ENCODE measurements at regions not wholly inside any gene's neighbourhood (a gene's known extent, or its start where the extent isn't known, plus 50 kb on each side); places are given as distances from the start of the nearest gene placed in this dataset.
A peak's percentile ranks its signal among the peaks of the same experiment; 100 is the strongest.
"Not testable (repeated sequence)": the region's sequence is repeated elsewhere in the genome, so short reads cannot be mapped to it uniquely, and the experiment has no call there.

- H3K9me3 ChIP-seq (ENCODE audit: control insufficient read depth, low read length); H3K9ac ChIP-seq (ENCODE audit: low read length); DNase-seq (ENCODE audit: low read depth); H3K4me1 ChIP-seq (ENCODE audit: control insufficient read depth, insufficient read depth, low read length); H3K36me3 ChIP-seq (ENCODE audit: control insufficient read depth, insufficient read depth, low read length, severe bottlenecking); H3K4me3 ChIP-seq (ENCODE audit: low read length); H3K27me3 ChIP-seq (replicated peaks; ENCODE audit: control insufficient read depth, insufficient read depth, low read length): not testable (repeated sequence)
These were observed 160.5 kb upstream of the ZNF648 start for GRCh38 chr1:182221990-182222389.

GRCh38 chr1:182221367-182221766 is 159.9 kb upstream of the ZNF648 start:
- not testable (repeated sequence) for H3K36me3 ChIP-seq (ENCODE audit: control insufficient read depth, insufficient read depth, low read length, severe bottlenecking); DNase-seq (ENCODE audit: low read depth); H3K9ac ChIP-seq (ENCODE audit: low read length); H3K27me3 ChIP-seq (replicated peaks; ENCODE audit: control insufficient read depth, insufficient read depth, low read length); H3K9me3 ChIP-seq (ENCODE audit: control insufficient read depth, low read length); H3K4me3 ChIP-seq (ENCODE audit: low read length)
- H3K4me1 ChIP-seq (ENCODE audit: control insufficient read depth, insufficient read depth, low read length): peaks cover 12% of the 10 kb centered on the region

GRCh38 chr1:182217967-182218366 is 156.5 kb upstream of the ZNF648 start:
- no peaks in the 10 kb centered on the region for H3K36me3 ChIP-seq (ENCODE audit: control insufficient read depth, insufficient read depth, low read length, severe bottlenecking)
- no peak overlapping the region for H3K4me3 ChIP-seq (ENCODE audit: low read length)
- H3K9ac ChIP-seq (ENCODE audit: low read length): no peak overlapping the region
- H3K4me1 ChIP-seq (ENCODE audit: control insufficient read depth, insufficient read depth, low read length): peaks cover 24% of the 10 kb centered on the region
- no peak for DNase-seq (ENCODE audit: low read depth)
- H3K9me3 ChIP-seq (ENCODE audit: control insufficient read depth, low read length): peaks cover 4% of the 10 kb centered on the region
- H3K27me3 ChIP-seq (replicated peaks; ENCODE audit: control insufficient read depth, insufficient read depth, low read length): no peaks in the 10 kb centered on the region

GRCh38 chr1:182217071-182217470 is 155.6 kb upstream of the ZNF648 start:
- no peak overlapping the region for H3K9ac ChIP-seq (ENCODE audit: low read length)
- H3K4me1 ChIP-seq (ENCODE audit: control insufficient read depth, insufficient read depth, low read length): peaks cover 25% of the 10 kb centered on the region
- H3K4me3 ChIP-seq (ENCODE audit: low read length): no peak overlapping the region
- peak; percentile 70 for DNase-seq (ENCODE audit: low read depth)
- H3K27me3 ChIP-seq (replicated peaks; ENCODE audit: control insufficient read depth, insufficient read depth, low read length): no peaks in the 10 kb centered on the region
- H3K9me3 ChIP-seq (ENCODE audit: control insufficient read depth, low read length): peaks cover 4% of the 10 kb centered on the region
- no peaks in the 10 kb centered on the region for H3K36me3 ChIP-seq (ENCODE audit: control insufficient read depth, insufficient read depth, low read length, severe bottlenecking)

GRCh38 chr1:182215764-182216163 is 154.3 kb upstream of the ZNF648 start:
- Histone ChIP-seq H3K4me1 (ENCODE audit: control insufficient read depth, insufficient read depth, low read length) (peaks cover 38% of the 10 kb centered on the region), H3K27me3 (replicated peaks; ENCODE audit: control insufficient read depth, insufficient read depth, low read length) (no peaks in the 10 kb centered on the region), H3K36me3 (ENCODE audit: control insufficient read depth, insufficient read depth, low read length, severe bottlenecking) (no peaks in the 10 kb centered on the region), H3K9ac (ENCODE audit: low read length) (no peak overlapping the region), H3K4me3 (ENCODE audit: low read length) (no peak overlapping the region), H3K9me3 (ENCODE audit: control insufficient read depth, low read length) (no peaks in the 10 kb centered on the region)
- DNase-seq (ENCODE audit: low read depth): no peak

- Histone ChIP-seq H3K9me3 (ENCODE audit: control insufficient read depth, low read length) (no peaks in the 10 kb centered on the region), H3K36me3 (ENCODE audit: control insufficient read depth, insufficient read depth, low read length, severe bottlenecking) (no peaks in the 10 kb centered on the region), H3K4me3 (ENCODE audit: low read length) (no peak overlapping the region), H3K27me3 (replicated peaks; ENCODE audit: control insufficient read depth, insufficient read depth, low read length) (no peaks in the 10 kb centered on the region), H3K9ac (ENCODE audit: low read length) (no peak overlapping the region), H3K4me1 (ENCODE audit: control insufficient read depth, insufficient read depth, low read length) (peaks cover 64% of the 10 kb centered on the region)
- DNase-seq (ENCODE audit: low read depth): no peak
These were observed 151.7 kb upstream of the ZNF648 start for GRCh38 chr1:182213163-182213562.

GRCh38 chr1:182211386-182211785 is 149.9 kb upstream of the ZNF648 start:
- Histone ChIP-seq H3K4me3 (ENCODE audit: low read length) (no peak overlapping the region), H3K9ac (ENCODE audit: low read length) (peak overlapping the region; percentile 56), H3K36me3 (ENCODE audit: control insufficient read depth, insufficient read depth, low read length, severe bottlenecking) (no peaks in the 10 kb centered on the region), H3K9me3 (ENCODE audit: control insufficient read depth, low read length) (no peaks in the 10 kb centered on the region), H3K4me1 (ENCODE audit: control insufficient read depth, insufficient read depth, low read length) (peaks cover 69% of the 10 kb centered on the region), H3K27me3 (replicated peaks; ENCODE audit: control insufficient read depth, insufficient read depth, low read length) (no peaks in the 10 kb centered on the region)
- no peak for DNase-seq (ENCODE audit: low read depth)

GRCh38 chr1:182210417-182210816 is 148.9 kb upstream of the ZNF648 start:
- H3K9me3 ChIP-seq (ENCODE audit: control insufficient read depth, low read length): no peaks in the 10 kb centered on the region
- H3K9ac ChIP-seq (ENCODE audit: low read length): peak overlapping the region; percentile 76
- H3K4me3 ChIP-seq (ENCODE audit: low read length): no peak overlapping the region
- no peaks in the 10 kb centered on the region for H3K27me3 ChIP-seq (replicated peaks; ENCODE audit: control insufficient read depth, insufficient read depth, low read length)
- no peak for DNase-seq (ENCODE audit: low read depth)
- H3K4me1 ChIP-seq (ENCODE audit: control insufficient read depth, insufficient read depth, low read length): peaks cover 69% of the 10 kb centered on the region
- H3K36me3 ChIP-seq (ENCODE audit: control insufficient read depth, insufficient read depth, low read length, severe bottlenecking): no peaks in the 10 kb centered on the region

GRCh38 chr1:182207300-182207699 is 145.8 kb upstream of the ZNF648 start:
- Histone ChIP-seq H3K36me3 (ENCODE audit: control insufficient read depth, insufficient read depth, low read length, severe bottlenecking) (no peaks in the 10 kb centered on the region), H3K9me3 (ENCODE audit: control insufficient read depth, low read length) (no peaks in the 10 kb centered on the region), H3K27me3 (replicated peaks; ENCODE audit: control insufficient read depth, insufficient read depth, low read length) (no peaks in the 10 kb centered on the region), H3K9ac (ENCODE audit: low read length) (peak overlapping the region; percentile 65), H3K4me3 (ENCODE audit: low read length) (no peak overlapping the region), H3K4me1 (ENCODE audit: control insufficient read depth, insufficient read depth, low read length) (peaks cover 73% of the 10 kb centered on the region)
- DNase-seq (ENCODE audit: low read depth): no peak

- H3K4me3 ChIP-seq (ENCODE audit: low read length): no peak overlapping the region
- H3K9me3 ChIP-seq (ENCODE audit: control insufficient read depth, low read length): no peaks in the 10 kb centered on the region
- H3K36me3 ChIP-seq (ENCODE audit: control insufficient read depth, insufficient read depth, low read length, severe bottlenecking): no peaks in the 10 kb centered on the region
- peak overlapping the region; percentile 70 for H3K9ac ChIP-seq (ENCODE audit: low read length)
- H3K4me1 ChIP-seq (ENCODE audit: control insufficient read depth, insufficient read depth, low read length): peaks cover 68% of the 10 kb centered on the region
- no peaks in the 10 kb centered on the region for H3K27me3 ChIP-seq (replicated peaks; ENCODE audit: control insufficient read depth, insufficient read depth, low read length)
- DNase-seq (ENCODE audit: low read depth): peak; percentile 24
These were observed 145.2 kb upstream of the ZNF648 start for GRCh38 chr1:182206626-182207239.

- no peak overlapping the region for H3K9ac ChIP-seq (ENCODE audit: low read length)
- peaks cover 56% of the 10 kb centered on the region for H3K4me1 ChIP-seq (ENCODE audit: control insufficient read depth, insufficient read depth, low read length)
- no peaks in the 10 kb centered on the region for H3K27me3 ChIP-seq (replicated peaks; ENCODE audit: control insufficient read depth, insufficient read depth, low read length)
- DNase-seq (ENCODE audit: low read depth): no peak
- no peaks in the 10 kb centered on the region for H3K36me3 ChIP-seq (ENCODE audit: control insufficient read depth, insufficient read depth, low read length, severe bottlenecking)
- H3K4me3 ChIP-seq (ENCODE audit: low read length): no peak overlapping the region
- no peaks in the 10 kb centered on the region for H3K9me3 ChIP-seq (ENCODE audit: control insufficient read depth, low read length)
These were observed 144.0 kb upstream of the ZNF648 start for GRCh38 chr1:182205351-182206022.

All from adipocyte (in vitro differentiated cells).